ENCODE measurements at regions not wholly inside any gene's neighbourhood (a gene's known extent, or its start where the extent isn't known, plus 50 kb on each side); places are given as distances from the start of the nearest gene placed in this dataset.
"Not testable (repeated sequence)": the region's sequence is repeated elsewhere in the genome, so short reads cannot be mapped to it uniquely, and the experiment has no call there.

DNA sequence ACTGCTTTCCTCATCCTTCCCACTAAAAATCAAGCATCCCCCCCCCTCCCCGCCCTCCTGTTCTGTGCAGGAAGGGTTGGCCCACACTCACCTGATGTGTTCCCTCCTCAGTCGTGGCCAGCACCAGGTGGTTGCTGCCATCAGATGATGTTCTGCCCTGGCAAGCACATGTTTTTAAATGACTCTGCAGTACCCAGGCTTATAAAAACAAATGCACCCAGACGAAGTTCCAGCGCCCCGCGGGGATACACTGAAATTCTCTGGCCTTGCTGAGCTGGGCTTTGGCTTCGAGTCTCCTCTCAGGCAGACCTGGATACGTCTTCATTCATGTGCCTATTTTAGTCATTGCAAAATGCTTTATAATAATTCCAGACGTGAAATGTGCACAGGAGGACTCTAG lies 316.3 kb downstream of the DLEU7 start:
- DNase-seq (ENCODE audit: low spot score): no peak

DNA sequence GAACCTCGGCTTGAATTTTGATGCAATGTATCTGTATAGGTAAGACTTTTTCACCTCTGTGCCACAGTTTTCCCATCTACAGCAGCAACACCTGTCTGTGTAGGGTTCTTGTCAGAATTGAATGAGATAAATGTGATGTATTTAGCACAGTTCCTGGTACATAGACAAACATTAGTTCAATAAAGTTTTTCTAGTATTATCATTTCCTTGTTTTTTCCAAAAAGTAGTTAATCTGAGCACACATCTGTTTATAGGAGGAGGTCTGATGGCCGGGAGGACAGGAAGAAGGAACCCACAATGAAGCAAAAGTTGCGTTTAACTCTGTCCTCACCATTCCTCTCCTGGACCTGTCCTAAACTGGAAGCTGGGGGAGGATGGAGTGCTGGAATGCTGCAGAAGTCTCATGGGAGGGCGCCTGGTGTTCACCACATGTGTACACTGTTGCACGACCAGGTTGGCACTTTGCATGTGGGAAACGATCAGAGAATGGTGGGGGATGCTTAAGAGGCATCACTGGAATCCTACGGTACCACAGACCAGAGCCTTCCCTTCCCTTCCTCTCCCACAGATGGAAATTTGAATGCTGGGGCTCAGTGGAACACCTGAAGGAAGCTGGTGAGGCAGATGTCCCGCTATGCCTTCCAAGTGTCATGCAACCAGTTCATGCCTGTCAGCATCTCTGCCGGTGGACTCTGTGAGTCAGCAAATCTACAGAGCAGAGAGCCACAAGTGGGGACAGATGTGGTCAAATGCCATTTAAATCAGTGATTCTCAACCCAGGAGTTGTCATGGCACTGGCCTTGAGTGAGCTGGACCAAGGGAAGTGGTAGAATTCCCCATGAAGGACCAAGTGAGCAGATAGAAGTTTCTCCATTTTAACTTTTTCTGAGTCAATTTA lies 315.6 kb downstream of the DLEU7 start:
- DNase-seq (ENCODE audit: low spot score): no peak

DNA sequence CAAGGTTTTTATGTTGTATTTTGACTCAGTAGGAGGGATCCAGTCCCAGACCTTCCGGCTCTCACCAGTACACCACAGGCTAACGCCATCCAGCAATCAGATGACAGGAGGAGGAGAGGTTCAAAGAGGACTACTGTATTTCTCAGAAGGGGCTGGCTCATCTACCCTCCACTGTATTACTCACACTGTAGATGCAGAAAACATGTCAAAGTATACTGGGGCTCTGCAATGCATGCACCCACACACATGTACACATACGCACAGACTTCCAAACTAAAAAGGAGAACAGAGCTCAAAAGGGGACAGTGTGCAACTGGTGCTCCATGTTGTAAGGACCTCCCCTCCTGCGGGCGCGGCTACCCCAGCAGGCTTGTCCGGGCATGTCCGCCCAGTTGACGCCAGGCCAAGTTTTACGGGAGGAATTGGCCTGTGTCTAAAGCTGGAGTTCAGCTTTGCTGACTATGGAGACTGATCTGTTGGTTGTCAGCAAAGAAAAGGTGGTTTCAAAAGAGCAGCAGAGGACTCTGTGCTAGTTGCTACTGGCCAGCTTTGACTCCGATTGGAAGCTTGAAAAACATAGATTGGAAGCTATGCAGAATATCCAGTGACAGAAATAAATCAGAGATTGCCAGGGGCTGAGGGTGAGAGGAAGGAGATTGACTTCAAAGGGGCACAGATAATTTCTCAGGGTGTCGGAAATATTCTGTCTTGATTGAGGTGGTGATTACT lies 314.2 kb downstream of the DLEU7 start:
- DNase-seq (ENCODE audit: low spot score): peak; percentile 30

DNA sequence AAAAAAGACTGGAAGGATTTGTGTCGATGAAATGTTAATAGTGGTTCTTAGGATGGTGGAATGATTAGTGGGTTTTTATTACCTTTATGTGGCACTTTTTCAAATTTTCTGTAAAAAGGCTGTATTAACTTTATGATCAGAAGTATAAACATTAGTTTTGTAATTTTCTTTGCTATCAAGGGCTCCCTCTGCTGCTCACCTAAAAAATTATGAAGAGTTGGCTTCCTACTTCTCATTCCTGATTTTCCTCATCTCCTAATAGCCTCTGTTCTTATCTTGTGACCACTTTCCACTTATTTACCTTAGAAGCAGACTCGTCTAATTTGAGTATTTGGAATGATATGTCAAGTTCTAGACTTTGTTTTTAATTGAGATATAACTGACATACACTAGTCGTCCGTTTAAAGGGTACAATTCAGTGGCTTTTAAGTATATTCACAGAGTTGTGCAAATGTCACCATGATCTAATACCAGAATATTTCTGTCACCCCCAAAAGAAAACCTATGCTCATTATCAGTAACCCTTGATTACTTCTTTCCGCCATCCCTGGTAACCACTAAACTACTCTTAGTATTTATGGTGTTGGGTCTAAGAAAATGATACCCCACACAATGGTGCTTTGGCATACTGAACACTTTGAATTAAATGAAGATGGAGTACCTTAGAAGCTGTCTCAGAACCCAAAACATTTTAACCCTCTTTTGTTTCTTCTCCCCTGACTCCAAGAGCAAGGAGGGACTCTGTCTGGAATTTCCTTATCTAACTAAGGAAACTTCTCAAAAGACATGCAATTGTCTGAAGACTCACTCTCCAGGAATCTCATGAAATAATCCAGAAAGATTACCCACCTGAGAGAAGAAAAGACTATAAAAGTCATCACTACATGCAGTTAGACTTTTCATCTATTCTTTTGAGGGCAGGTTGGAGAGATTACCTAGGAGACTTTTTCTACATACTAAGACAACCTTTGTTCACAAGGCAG lies 311.3 kb downstream of the DLEU7 start:
- DNase-seq (ENCODE audit: low spot score): no peak

DNA sequence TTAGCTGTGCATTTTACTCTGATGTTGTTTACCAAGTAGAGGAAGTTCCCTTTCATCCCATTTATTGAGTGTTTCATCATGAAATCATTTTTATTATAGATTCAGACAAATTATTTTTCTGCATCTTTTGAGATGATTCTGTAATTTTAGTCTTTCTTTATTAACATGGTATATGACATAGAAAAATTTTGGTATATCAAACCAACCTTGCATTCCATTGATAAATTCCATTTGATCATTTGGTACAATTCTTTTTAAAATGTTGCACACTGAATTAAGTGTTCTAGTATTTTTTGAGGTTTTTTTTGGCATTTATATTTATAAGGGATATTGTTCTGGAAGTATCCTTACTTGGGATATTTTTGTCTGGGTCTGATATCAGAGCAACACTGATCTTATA lies 308.4 kb downstream of the DLEU7 start:
- DNase-seq (ENCODE audit: low spot score): no peak

DNA sequence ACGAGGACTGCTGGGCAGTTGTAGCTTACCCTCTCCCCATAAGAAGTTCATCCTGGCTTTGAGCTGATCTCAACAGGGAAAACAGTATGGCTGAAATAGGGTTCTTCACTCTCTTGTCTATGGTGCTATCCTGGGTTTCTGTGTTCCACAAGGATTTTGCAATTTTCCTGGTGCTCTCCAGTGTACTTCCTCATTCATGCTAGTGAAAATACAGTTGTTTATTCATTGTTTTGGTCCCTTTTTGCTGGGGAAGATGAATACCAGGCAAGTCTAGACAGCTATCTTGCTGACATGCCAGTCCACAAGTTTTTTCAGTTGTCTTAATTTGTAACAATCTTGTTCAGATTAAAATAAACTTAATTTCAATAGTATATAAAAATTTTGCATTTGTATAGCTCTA lies 306.5 kb downstream of the DLEU7 start:
- no peak for DNase-seq (ENCODE audit: low spot score)

DNA sequence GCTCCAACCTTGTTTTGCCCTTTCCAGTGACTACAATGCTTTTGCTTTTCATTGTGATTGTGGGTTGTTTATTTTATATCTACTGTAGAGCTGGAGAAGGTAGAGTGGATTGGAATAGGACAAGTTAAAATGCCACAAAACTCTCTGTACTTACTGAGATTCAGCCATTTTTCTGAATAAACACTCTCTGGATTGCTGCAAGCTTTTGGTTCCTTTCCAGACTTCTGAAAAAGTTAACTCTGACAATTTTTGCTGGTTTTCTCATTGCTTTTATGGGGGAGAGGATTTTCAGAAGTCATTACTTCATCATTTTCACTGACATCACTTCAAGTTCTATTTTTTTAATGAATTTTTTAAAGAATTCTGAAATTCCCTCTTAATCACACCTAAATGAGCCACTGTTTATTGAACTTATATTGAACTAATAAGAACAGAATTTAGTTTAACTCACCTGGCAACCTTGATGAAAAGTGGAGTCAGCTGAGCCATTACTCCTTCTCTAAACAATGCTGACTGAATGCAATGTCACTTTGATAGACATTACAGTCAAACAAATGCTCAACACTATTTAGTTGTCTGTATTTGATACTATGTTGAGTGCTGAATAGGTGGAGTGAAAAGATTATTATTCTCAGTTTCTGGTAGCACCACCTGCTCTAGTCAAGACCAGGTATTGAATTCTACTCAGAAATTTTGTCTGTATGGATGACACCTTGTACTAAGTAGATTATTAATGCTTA lies 303.5 kb downstream of the DLEU7 start:
- DNase-seq (ENCODE audit: low spot score): no peak

DNA sequence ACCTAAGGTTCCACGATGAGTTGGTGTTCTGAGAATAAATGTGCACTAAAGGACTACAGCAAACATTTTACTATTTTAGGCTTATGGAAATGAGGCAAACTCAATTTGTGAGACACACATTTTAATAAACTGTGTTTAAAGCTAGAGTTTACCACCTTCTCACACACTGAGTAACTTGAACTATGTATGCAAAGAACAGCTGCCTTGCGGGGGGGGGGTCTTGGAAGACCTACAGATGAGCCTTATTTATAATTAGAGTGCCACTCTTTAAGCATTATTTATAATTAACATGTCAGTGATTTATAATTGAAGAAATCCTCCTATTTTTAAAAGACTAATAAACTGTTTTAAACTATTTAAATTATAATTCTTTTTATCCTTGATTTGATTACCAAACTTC lies 300.4 kb downstream of the DLEU7 start:
- DNase-seq (ENCODE audit: low spot score): no peak

DNA sequence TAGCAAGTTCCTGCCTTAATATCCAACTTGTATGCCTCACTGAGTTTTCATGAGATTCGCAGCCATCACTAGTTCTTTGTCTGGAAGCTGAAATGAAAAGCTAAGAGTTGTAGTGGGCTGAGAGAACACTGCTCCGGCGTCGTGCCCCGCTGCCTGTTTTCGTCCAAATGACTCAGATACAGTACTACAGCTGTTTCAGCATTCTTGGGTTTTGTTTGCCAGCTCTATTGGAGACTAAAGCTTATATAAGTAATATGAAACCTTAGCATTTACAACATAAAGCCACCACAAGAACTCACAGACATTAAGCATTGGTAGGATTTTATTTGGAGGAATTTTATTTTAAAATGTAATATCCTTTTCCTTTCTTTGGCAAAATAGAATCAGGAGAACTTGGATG lies 299.7 kb downstream of the DLEU7 start:
- DNase-seq (ENCODE audit: low spot score): no peak

DNA sequence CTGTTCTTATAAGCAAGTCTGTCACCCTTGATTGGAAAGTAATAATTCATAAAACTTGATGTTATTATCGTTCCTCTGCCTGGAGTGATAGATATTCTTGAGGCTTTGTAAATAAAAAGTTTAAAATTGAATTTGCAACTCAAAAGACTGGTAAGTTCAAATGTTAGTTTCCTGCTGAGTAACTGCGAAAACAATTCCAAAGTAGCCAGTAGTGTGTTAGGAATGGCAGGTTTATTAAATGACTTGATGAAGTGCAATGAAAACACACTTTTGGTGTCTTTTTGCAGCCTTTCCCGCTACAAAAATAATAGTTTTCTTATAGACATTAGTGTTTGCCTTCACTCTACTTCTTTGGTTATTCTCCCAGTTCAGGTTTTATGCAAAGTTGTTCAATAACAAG lies 299.3 kb downstream of the DLEU7 start:
- DNase-seq (ENCODE audit: low spot score): no peak

DNA sequence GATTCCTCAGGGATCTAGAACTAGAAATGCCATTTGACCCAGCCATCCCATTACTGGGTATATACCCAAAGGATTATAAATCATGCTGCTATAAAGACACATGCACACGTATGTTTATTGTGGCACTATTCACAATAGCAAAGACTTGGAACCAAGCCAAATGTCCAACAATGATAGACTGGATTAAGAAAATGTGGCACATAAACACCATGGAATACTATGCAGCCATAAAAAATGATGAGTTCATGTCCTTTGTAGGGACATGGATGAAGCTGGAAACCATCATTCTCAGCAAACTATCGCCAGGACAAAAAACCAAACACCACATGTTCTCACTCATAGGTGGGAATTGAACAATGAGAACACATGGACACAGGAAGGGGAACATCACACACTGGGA lies 296.3 kb downstream of the DLEU7 start:
- not testable (repeated sequence) for DNase-seq (ENCODE audit: low spot score)

DNA sequence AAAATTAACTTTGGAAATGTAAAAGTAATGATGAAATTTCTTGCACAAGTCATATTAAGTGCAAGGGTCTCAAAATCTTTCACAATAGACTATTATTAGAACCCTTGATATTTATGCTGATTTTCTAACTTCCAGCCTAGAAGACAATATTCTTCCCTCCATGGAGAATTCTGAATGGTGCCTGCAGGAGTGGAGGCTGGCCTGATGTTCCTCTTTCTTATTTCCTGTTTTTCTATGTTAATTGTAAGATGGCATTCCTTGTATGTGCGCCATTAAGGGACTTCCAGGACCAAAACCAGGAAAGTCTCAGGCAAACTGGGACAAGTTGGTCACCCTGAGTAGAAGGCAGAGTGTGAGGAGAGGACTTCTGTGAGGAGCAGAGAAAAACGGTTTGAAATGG lies 294.9 kb downstream of the DLEU7 start:
- DNase-seq (ENCODE audit: low spot score): no peak

DNA sequence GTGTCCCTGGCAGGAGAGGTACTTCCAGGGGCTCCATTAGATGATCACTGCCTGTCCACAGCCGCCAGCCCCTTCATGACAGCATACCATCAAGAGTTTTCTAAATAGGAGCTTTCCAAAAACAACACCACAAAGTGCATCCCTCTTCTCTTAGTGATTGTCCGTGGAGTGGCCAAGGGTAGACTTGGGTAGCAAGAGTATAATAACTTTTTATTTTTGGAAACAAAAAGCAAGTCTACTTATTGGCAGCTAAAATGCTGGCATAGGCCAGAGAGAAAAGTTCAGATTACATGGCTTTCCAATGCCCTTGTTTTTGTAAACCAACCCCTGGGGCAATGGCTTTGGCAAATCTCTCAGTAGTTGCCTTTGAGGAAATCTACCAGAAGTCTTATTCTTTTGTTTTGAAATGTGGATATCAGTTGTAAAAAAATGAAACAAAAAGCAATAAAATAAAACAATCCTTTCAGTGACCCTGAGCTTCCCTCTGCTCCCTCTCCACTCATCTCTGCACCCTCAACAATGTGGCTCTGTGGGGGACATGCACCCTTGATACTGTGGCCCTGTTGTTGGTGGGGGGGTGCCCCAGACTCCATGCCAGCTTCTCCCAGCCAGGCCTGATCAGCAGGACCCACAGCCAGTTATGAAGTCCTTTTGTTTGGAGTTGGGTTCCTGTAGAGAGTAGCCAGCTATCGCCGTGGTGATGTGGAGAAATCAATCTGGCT lies 294.1 kb downstream of the DLEU7 start:
- DNase-seq (ENCODE audit: low spot score): no peak

DNA sequence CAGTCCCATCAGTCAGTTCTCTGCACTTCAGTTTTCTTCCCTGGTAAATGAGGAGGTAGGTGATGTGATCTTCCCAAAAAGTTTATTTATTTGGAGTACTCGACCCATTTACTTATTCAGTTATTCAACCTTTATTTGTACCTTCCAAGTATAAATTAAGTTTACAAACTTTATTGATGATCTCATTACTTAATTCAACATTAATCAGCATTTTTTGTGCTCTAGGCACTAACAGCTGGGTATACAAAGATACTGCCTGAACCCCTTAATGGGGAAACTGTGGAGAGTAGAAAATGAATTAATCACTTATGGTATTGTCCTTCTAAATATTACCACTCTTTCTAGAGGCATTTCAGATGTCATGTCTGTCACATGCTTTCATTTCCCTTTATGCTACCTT lies 293.3 kb downstream of the DLEU7 start:
- no peak for DNase-seq (ENCODE audit: low spot score)

DNA sequence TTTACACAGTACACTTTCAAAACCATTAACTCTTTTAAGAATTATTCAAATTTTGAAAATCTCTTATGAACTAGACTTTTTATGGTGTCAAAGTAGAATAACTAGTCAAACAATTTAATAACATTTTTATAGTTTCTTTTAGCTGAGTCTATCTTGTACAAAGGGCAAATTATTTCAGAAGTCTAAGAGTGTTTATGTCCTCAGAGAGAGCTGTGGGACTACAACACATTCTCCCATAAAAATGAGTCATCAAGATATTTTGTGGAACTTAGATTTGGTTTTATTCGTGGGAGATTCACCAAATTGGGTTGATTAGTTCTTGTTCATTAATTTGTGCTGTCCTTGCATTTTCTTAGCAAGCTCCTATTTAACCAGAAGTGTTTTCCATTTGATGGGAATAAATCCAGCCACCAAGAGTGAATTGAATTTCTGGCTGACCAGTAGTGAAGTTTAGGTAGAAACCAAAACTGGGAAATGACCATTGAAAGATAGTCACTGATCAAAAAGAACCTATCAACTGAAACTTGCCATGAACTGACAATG lies 291.0 kb downstream of the DLEU7 start:
- DNase-seq (ENCODE audit: low spot score): no peak

DNA sequence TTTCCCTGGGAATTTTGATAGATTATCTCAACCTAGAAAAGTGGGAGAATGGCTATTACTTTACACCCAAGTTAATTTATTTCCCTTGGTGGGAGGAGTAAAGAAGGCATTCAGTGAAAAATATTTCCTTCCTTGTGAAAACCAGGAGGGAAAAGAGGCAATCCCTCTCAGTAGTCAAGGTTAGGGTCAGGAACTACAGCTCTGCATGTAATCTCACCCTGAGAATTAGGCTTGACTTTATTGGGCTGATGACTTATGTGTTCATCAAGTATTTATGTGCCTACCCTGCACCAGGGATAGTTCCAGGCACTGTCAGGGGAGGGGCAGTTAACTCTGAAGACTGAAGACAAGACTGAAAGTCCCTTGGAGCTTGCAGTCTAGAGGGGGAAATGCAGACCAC lies 281.8 kb downstream of the DLEU7 start:
- DNase-seq (ENCODE audit: low spot score): no peak

DNA sequence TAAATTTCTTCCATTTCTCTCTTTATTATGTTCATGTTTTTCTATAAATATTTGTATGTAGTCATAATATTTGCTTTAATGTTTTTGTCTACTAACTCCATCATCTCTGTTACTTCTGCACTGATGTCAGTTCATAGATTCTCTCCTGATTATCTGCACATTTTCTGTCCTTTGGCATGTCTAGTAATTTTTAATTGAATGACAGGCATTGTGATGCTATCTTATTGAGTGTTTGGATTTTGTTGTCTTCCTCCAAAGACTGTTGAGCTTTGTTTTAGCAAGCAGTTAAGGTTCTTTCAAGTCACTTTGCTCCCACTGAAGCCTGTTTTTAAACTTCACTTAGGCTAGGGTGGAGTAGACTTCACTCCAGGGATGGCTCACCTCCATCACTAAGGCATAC lies 276.8 kb downstream of the DLEU7 start:
- DNase-seq (ENCODE audit: low spot score): no peak

DNA sequence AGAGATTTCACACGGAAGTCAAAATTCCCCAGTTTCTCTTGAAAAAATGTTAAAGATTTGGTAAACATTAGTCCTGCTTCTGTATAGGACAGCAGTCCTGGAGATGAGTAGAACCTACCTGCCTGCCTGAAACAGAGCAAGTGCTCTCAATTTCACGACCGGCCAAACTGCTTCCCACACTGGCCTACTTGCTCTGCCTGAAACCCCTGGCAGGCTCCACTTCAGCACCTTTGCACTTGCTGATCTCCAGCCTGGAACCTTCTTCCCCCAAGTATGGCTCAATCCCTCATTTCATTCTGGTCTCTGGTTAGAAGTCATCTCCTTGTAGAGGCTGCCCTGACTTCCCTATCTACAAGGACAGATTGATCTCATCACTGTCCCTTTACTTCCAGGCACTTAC lies 271.4 kb downstream of the DLEU7 start:
- no peak for DNase-seq (ENCODE audit: low spot score)

DNA sequence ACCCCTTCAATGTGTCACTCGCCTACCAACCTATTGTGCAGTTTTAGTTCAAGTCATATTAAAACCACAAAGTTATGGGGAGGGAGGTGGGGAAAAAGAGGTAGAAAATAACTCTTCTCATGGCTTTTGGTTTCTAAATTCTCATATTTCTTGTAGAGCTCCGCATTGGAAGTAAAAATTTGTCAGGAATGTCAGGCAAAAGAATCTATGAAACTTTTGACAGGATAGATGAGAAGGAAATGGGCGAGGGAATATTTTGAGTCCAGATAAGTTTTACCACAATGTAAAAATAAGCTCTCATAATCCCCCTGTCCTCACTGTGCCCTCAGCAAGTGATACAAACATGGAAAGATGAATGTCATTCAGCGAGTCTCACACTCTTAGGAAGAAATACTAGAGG lies 270.4 kb downstream of the DLEU7 start:
- DNase-seq (ENCODE audit: low spot score): no peak

DNA sequence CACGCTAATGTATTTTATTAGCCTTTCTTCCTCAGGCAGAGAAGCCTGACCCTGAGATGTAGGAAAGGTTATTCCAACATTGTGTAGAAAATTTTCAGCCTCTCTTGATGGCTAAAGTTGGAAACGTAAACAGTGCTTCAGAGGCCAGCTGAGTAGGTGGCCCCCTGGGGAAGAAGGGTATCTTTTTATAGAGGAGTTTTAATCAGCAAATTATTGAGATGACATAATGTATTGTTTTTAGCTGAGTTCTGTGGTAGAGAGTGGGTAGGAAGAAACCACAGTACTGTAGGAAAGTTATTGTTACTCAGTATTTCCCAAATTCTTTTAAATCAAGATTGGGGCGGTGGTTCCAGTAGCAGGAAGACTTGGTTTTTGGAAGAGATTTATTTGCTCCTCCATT lies 268.8 kb downstream of the DLEU7 start:
- no peak for DNase-seq (ENCODE audit: low spot score)

DNA sequence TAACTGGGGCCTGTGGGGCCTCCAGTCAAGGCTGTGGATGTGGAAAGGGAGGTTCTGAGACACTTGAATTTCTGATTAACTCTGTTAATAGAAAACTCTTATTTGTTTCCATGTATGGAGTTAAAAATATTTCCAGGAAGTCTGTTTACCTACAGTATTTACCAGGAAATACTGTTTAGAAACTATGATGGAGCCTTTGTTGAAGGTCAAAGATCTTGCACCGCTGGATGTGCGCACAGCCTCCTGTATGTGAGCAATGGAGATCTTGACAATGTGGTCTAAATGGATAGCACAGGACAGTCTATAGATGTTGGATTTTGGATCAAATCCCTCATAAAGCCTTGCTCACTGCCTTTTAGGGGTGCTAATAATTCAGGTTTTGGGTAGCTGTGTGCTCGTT lies 268.4 kb downstream of the DLEU7 start:
- no peak for DNase-seq (ENCODE audit: low spot score)
